PC-3 (cell line): ENCODE measurements at regions not wholly inside any gene's neighbourhood (a gene's known extent, or its start where the extent isn't known, plus 50 kb on each side); places are given as distances from the start of the nearest gene placed in this dataset.

Experiments used
- ATAC-seq: fragments of 200-7000 bp; cut with Tn5 transposase; 2 replicates; pipeline ENCODE4 v1.9.1; 2020; ENCODE audit warnings: mild to moderate bottlenecking, moderate library complexity
- BruUV-seq: library from RNA; stranded (reverse); fragments of 400-500 nt; replicated peaks from 2 replicates; lab custom pipeline; 2021; lab: Mats Ljungman, UMichigan
- CTCF ChIA-PET: fragments of 300-600 bp; sonication (Branson Sonifier 250); formaldehyde crosslinking; loops from one replicate; lab custom pipeline; 2022; ENCODE audit warnings: antibody characterized with exemption; lab: Charles Lee
- POLR2A ChIA-PET: fragments of 300-600 bp; sonication (Branson Sonifier 250); formaldehyde crosslinking; loops from one replicate; lab custom pipeline; 2022; ENCODE audit warnings: antibody characterized with exemption; ENCODE audit not compliant: unreplicated experiment; lab: Charles Lee
- DNase-seq: peaks from one replicate; pipeline ENCODE4 v3.0.0-alpha.2; 2015
- H2AFZ ChIP-seq: fragments of 300-600 bp; sonication (generic); 2 replicates; pipeline ENCODE4 v1.6.0; 2016; ENCODE audit warnings: antibody characterized with exemption, low read length
- H3F3A ChIP-seq: fragments of 300-600 bp; sonication (generic); one replicate; pipeline ENCODE4 v1.6.0; 2017; ENCODE audit warnings: antibody characterized with exemption, low read length, control low read depth, mild to moderate bottlenecking; ENCODE audit not compliant: unreplicated experiment
- H3K27ac ChIP-seq: fragments of 300-600 bp; sonication (generic); 2 replicates; pipeline ENCODE4 v1.5.1; 2016; ENCODE audit warnings: mild to moderate bottlenecking, low read length
- H3K27me3 ChIP-seq: fragments of 300-600 bp; sonication (generic); 2 replicates; pipeline ENCODE4 v1.6.1; 2016; ENCODE audit warnings: low read length, mixed read lengths
- H3K36me3 ChIP-seq: fragments of 300-600 bp; sonication (generic); 2 replicates; pipeline ENCODE4 v1.6.1; 2016; ENCODE audit warnings: low read depth, mixed run types, low read length, mixed read lengths
- H3K4me1 ChIP-seq: fragments of 300-600 bp; sonication (generic); 2 replicates; pipeline ENCODE4 v1.5.1; 2016; ENCODE audit warnings: low read length; ENCODE audit not compliant: insufficient read depth
- H3K4me2 ChIP-seq: fragments of 300-600 bp; sonication (generic); 2 replicates; pipeline ENCODE4 v1.6.0; 2016; ENCODE audit warnings: low read length
- H3K4me3 ChIP-seq: fragments of 300-600 bp; sonication (generic); 2 replicates; pipeline ENCODE4 v1.5.1; 2016; ENCODE audit warnings: mild to moderate bottlenecking, low read length, mixed read lengths
- H3K79me2 ChIP-seq: fragments of 300-600 bp; sonication (generic); 2 replicates; pipeline ENCODE4 v1.6.1; 2017; ENCODE audit warnings: low read length, mixed read lengths
- H3K9ac ChIP-seq: fragments of 300-600 bp; sonication (generic); 2 replicates; pipeline ENCODE4 v1.6.0; 2016; ENCODE audit warnings: mild to moderate bottlenecking, low read length
- H3K9me2 ChIP-seq: fragments of 300-600 bp; sonication (generic); replicated peaks from 2 replicates; pipeline ENCODE4 v1.6.1; 2016; ENCODE audit warnings: mixed run types, low read length, mixed read lengths
- H3K9me3 ChIP-seq: fragments of 300-600 bp; sonication (generic); 2 replicates; pipeline ENCODE4 v1.6.1; 2016; ENCODE audit warnings: low read length, mixed read lengths
- H4K20me1 ChIP-seq: fragments of 300-600 bp; sonication (generic); 2 replicates; pipeline ENCODE4 v1.6.1; 2016; ENCODE audit warnings: low read length, mixed read lengths
- EZH2 ChIP-seq: fragments of 300-600 bp; sonication (generic); IDR thresholded peaks from one replicate; pipeline ENCODE4 v1.6.1; 2017; ENCODE audit warnings: antibody characterized with exemption, mild to moderate bottlenecking, low read length; ENCODE audit not compliant: unreplicated experiment
- EZH2phosphoT487 ChIP-seq: fragments of 300-600 bp; sonication (generic); IDR thresholded peaks from 2 replicates; pipeline ENCODE4 v1.6.1; 2018; ENCODE audit warnings: mild to moderate bottlenecking, antibody characterized with exemption, low read length, borderline replicate concordance
- intact Hi-C: fragments of 100-400 bp; cut with micrococcal nuclease; formaldehyde crosslinking; loops from 2 replicates; pipeline ENCODE4 v1.9.0; 2023
- TF ChIP-seq, protein P1 (sequence below): fragments of 300-600 bp; sonication (generic); conservative IDR thresholded peaks from 2 replicates; pipeline ENCODE4 v1.5.1; 2017; ENCODE audit warnings: antibody characterized with exemption, low read depth, mild to moderate bottlenecking, low read length

DNA sequence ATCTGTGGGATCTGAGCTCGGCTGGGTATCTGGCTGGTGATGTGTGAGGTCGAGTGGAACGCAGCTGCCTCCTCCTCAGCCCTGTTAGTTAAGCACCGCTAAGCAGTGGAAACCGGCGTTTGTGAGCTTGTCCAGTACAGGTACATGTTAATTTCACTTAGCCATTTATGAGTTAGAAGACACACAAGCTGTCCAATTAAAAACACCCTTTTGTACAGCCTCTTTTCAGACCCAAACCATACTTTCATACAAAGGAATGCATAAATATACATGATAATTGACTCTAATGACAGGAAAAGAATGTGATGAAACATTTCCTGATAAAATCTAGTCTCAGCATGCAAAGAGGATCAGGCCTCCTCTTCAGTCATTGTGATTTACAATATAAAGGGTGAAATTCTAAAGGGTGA is 163.6 kb upstream of the FAT1 start:
- no peaks in the 10 kb centered on the region for H3K36me3 ChIP-seq
- H3K9me3 ChIP-seq, result no peaks in the 10 kb centered on the region
- intact Hi-C loops, result no loop called here
- DNase-seq (no peak), ATAC-seq (no peak)
- H3K79me2 ChIP-seq, result no peaks in the 10 kb centered on the region
- no peak overlapping the region for H3K9ac ChIP-seq
- H3K4me3 ChIP-seq, result no peak overlapping the region
- no peaks in the 10 kb centered on the region for H4K20me1 ChIP-seq
- H3K27me3 ChIP-seq, result no peaks in the 10 kb centered on the region
- no peaks in the 10 kb centered on the region for H3K4me1 ChIP-seq
- no peak overlapping the region for H3K27ac ChIP-seq
- no peak for TF ChIP-seq EZH2
- TF ChIP-seq, protein P1, sequence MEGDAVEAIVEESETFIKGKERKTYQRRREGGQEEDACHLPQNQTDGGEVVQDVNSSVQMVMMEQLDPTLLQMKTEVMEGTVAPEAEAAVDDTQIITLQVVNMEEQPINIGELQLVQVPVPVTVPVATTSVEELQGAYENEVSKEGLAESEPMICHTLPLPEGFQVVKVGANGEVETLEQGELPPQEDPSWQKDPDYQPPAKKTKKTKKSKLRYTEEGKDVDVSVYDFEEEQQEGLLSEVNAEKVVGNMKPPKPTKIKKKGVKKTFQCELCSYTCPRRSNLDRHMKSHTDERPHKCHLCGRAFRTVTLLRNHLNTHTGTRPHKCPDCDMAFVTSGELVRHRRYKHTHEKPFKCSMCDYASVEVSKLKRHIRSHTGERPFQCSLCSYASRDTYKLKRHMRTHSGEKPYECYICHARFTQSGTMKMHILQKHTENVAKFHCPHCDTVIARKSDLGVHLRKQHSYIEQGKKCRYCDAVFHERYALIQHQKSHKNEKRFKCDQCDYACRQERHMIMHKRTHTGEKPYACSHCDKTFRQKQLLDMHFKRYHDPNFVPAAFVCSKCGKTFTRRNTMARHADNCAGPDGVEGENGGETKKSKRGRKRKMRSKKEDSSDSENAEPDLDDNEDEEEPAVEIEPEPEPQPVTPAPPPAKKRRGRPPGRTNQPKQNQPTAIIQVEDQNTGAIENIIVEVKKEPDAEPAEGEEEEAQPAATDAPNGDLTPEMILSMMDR, result no peak
- no peak for TF ChIP-seq EZH2phosphoT487
- H3F3A ChIP-seq, result no peaks in the 10 kb centered on the region
- H2AFZ ChIP-seq, result no peak overlapping the region
- H3K4me2 ChIP-seq, result no peak overlapping the region
- ChIA-PET POLR2A (no interaction called here), CTCF (no interaction called here)
- H3K9me2 ChIP-seq, result no peaks in the 10 kb centered on the region
- BruUV-seq, result no TSS peak

DNA sequence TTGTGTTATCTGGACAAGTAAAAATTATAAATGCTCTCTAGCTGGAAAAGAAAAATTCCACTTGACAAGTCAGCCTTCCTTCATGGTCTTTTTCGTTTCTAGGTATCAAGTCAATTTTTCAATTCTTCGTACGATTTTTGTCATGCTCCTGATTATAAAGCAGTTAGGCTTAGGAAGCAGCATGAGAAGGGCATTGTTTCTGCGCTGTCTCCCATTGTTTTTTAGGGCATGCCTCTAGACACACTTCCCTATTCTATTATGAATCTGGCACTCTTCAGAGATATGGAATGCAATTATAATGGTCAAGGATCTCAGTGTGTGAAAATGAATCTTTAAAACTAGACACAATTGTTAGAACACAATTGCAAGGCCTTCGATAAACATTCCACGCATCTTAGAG is 164.1 kb upstream of the FAT1 start:
- no peak for TF ChIP-seq EZH2phosphoT487
- TF ChIP-seq, protein P1, result no peak
- TF ChIP-seq EZH2, result no peak
- Histone ChIP-seq H3K36me3 (no peaks in the 10 kb centered on the region), H3K4me1 (no peaks in the 10 kb centered on the region), H3K9me3 (no peaks in the 10 kb centered on the region), H3K9ac (no peak overlapping the region), H3K27ac (no peak overlapping the region), H3F3A (no peaks in the 10 kb centered on the region), H4K20me1 (no peaks in the 10 kb centered on the region), H3K27me3 (no peaks in the 10 kb centered on the region), H2AFZ (no peak overlapping the region), H3K4me2 (no peak overlapping the region), H3K4me3 (no peak overlapping the region), H3K9me2 (no peaks in the 10 kb centered on the region), H3K79me2 (no peaks in the 10 kb centered on the region)
- no TSS peak for BruUV-seq
- DNase-seq (no peak), ATAC-seq (no peak)
- intact Hi-C loops, result no loop called here
- ChIA-PET CTCF (no interaction called here), POLR2A (no interaction called here)

DNA sequence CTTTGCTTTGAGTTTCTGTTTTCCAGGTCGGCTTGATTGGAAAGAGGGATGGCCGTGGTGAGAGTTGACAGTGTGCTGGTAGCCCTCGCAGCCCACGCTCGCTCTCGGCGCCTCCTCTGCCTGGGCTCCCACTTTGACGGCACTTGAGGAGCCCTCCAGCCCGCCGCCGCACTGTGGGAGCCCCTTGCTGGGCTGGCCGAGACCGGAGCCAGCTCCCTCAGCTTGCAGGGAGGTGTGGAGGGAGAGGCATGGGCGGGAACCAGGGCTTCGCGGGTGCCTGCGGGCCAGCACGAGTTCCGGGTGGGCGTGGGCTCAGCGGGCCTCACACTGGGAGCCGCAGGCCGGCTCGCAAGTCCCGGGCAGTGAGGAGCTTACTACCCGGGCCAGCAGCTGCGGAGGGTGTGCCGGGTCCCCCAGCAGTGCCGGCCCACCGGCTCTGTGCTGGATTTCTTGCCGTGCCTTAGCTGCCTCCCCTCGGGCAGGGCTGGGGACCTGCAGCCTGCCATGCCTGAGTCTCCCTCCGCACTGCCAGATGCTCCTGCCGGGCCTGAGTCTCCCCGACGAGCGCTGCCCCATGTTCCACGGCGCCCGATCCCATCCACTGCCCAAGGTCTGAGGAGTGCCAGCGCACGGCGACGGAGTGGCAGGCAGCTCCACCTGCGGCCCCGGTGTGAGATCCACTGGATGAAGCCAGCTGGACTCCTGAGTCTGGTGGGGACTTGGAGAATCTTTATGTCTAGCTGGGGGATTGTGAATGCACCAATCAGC is 166.4 kb upstream of the FAT1 start:
- Histone ChIP-seq H3K36me3 (no peaks in the 10 kb centered on the region), H3K4me2 (no peak overlapping the region), H3K9me3 (no peaks in the 10 kb centered on the region), H3K9me2 (no peaks in the 10 kb centered on the region), H3F3A (no peaks in the 10 kb centered on the region), H3K79me2 (no peaks in the 10 kb centered on the region), H3K27ac (no peak overlapping the region), H3K27me3 (no peaks in the 10 kb centered on the region), H3K4me3 (no peak overlapping the region), H2AFZ (no peak overlapping the region), H3K4me1 (no peaks in the 10 kb centered on the region), H3K9ac (no peak overlapping the region), H4K20me1 (no peaks in the 10 kb centered on the region)
- ATAC-seq (no peak), DNase-seq (no peak)
- no TSS peak for BruUV-seq
- intact Hi-C loops, result no loop called here
- ChIA-PET POLR2A (no interaction called here), CTCF (no interaction called here)
- no peak for TF ChIP-seq EZH2
